ENCODE measurements at regions not wholly inside any gene's neighbourhood (a gene's known extent, or its start where the extent isn't known, plus 50 kb on each side); places are given as distances from the start of the nearest gene placed in this dataset.
A peak's percentile ranks its signal among the peaks of the same experiment; 100 is the strongest.

- no peak for ATAC-seq
These were observed 79.0 kb downstream of the LBH start for GRCh38 chr2:30310371-30310770.

GRCh38 chr2:30310955-30311354, 79.6 kb downstream of the LBH start:
- no peak for ATAC-seq

GRCh38 chr2:30311711-30312110, 80.4 kb downstream of the LBH start:
- no peak for ATAC-seq

GRCh38 chr2:30312916-30313315, 81.6 kb downstream of the LBH start:
- ATAC-seq = no peak

GRCh38 chr2:30314981-30315380, 83.6 kb downstream of the LBH start:
- no peak for ATAC-seq

- peak; percentile 25 to 33 for ATAC-seq
These were observed 84.2 kb downstream of the LBH start for GRCh38 chr2:30315391-30316063.

GRCh38 chr2:30316408-30316807, 85.1 kb downstream of the LBH start:
- no peak for ATAC-seq

GRCh38 chr2:30318987-30319782, 87.9 kb downstream of the LBH start:
- no peak for ATAC-seq

GRCh38 chr2:30321466-30321865, 90.1 kb downstream of the LBH start:
- no peak for ATAC-seq

- no peak for ATAC-seq
These were observed 92.2 kb downstream of the LBH start for GRCh38 chr2:30323499-30323898.

GRCh38 chr2:30324245-30324908, 93.0 kb downstream of the LBH start:
- no peak for ATAC-seq

GRCh38 chr2:30325600-30326328, 94.4 kb downstream of the LBH start:
- peak; percentile 51 to 53 for ATAC-seq

- ATAC-seq = no peak
These were observed 95.2 kb downstream of the LBH start for GRCh38 chr2:30326497-30326896.

GRCh38 chr2:30331038-30331437, 99.7 kb downstream of the LBH start:
- no peak for ATAC-seq

- no peak for ATAC-seq
These were observed 100.5 kb downstream of the LBH start for GRCh38 chr2:30331869-30332268.

GRCh38 chr2:30332791-30333453, 101.6 kb downstream of the LBH start:
- peak; percentile 42 to 53 for ATAC-seq

GRCh38 chr2:30334762-30335363, 103.5 kb downstream of the LBH start:
- no peak for ATAC-seq

- no peak for ATAC-seq
These were observed 104.8 kb downstream of the LBH start for GRCh38 chr2:30336084-30336483.

- ATAC-seq = peak; percentile 70 to 75
These were observed 105.9 kb downstream of the LBH start for GRCh38 chr2:30336978-30337841.

GRCh38 chr2:30338475-30338874, 107.1 kb downstream of the LBH start:
- no peak for ATAC-seq

GRCh38 chr2:30339071-30339470, 107.7 kb downstream of the LBH start:
- no peak for ATAC-seq

Measured in activated CD4-positive, CD25-positive, alpha-beta regulatory T cell treated with anti-CD3 and anti-CD28 coated beads, Interleukin-2, amount 50 U/mL, for 24 hours (primary cell).